NCI-H82 treated with DMSO at 0.1 percent for 48 hours (cell line): ENCODE measurements at regions not wholly inside any gene's neighbourhood (a gene's known extent, or its start where the extent isn't known, plus 50 kb on each side); places are given as distances from the start of the nearest gene placed in this dataset.

Experiments used
- DNase-seq: peaks from one replicate; lab custom pipeline; 2025; ENCODE audit not compliant: unreplicated experiment; lab: John Stamatoyannopoulos, UW

- no peak for DNase-seq
Measured at GRCh38 chr21:18940791-18941190, 537.2 kb upstream of the TMPRSS15 start.

- DNase-seq: no peak
Measured at GRCh38 chr21:18950045-18950740, 546.6 kb upstream of the TMPRSS15 start.

GRCh38 chr21:18951271-18952038, 547.9 kb upstream of the TMPRSS15 start:
- DNase-seq: no peak

GRCh38 chr21:18954441-18954844, 550.9 kb upstream of the TMPRSS15 start:
- DNase-seq: no peak

DNA sequence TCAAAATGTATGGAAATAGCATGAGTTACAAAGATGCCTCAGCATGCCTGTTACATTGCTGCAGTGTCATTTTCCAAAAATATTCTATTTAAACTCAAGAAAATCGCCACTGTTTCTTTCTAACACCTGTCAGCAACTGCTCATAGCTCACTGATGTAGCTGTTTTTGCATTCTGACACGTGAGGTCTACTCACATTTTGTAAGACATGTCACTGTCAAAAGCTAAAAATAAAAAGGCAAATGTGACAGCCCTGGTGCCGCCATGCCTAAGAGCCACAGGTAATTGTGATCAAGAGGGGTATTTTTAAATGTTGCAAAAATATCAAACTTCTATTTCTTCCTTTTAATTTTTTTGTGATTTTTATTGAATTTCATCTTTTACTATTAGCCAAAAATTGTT, 556.2 kb upstream of the TMPRSS15 start:
- no peak for DNase-seq

DNA sequence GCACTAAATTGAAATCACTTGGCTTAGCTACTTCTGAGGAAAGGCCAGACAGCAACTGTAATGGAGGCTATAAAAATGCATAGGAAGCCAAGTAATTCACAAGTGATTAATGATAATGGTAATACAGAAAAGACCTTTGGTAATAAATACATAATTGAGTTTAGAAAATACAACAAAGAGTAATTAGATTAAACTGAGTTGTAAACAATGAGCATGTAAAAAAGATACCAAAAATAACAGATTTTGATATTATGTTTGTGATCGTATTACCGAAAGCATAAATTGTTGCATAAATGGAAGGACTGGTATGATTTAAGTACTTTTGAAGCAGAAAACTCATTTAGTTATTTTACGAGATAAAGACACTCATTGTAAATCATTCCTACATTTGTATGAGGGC, 556.7 kb upstream of the TMPRSS15 start:
- no peak for DNase-seq

- no peak for DNase-seq
Measured at GRCh38 chr21:18970416-18970815, 566.8 kb upstream of the TMPRSS15 start.

DNA sequence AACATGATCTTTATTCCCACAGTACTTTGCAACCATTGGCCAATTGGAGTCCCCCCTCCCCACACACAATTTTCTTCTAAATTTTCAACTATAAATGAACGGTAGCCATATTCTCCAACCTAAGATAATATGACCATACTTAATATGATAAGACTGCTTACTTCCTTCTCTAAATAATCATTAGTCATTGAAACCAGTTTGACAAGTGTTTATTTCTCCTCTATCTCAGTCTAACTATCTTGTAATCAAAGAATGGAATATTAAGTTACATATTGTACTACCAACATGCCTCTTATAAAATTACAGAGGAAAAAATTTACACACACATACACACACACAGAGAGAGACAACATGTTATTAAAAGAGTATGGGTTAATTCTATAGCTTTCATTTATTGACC, 567.4 kb upstream of the TMPRSS15 start:
- no peak for DNase-seq

- DNase-seq: no peak
Measured at GRCh38 chr21:18985584-18985983, 582.0 kb upstream of the TMPRSS15 start.

- no peak for DNase-seq
Measured at GRCh38 chr21:18986197-18986596, 582.6 kb upstream of the TMPRSS15 start.

DNA sequence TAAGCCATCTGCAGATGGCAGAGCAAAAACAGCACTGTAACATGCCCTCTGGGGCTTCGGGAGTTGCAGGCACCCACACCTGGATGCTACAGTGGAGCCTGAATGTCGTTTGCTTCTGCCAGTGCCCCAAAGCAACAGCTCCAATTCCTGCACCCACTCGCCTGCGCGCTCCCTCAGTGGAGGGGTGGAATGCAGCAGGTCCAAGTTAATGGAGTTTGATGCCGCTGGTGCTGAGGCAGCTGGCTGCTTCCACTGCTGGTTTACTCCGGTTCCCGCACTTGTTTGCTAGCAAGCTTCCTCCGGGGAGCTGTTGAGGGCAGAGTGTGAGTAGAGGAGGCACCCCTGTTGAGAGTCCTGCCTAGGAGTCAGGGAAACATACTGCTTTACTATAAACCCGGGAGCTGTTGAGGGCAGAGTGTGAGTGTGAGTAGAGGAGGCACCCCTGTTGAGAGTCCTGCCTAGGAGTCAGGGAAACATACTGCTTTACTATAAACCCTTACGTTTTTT, 584.0 kb upstream of the TMPRSS15 start:
- DNase-seq: no peak

DNA sequence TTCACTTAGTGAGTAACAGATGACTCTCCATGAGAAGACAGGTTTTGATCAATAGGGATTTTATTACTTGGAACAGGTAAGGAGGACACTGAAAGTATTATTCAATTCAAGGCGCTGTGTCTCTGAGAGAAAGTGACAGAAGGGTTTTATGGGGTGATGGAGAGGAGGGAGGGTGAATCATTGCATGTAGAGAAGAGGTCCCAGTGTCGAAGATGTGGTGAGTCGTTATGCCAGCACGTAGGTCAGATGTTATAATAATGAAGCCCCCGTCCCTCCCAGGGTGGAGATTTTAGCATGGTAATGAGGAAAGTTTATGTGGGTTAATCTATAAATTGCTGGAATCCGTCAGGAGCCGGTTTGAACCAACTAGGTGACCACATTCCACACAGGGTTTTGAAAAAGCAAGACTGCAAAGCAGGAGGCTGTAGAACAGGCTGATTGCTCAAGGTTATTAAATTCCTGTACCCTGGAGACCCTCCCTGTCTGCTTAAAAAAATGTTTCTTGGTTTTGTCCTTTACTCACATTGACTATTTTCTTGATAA, 586.4 kb upstream of the TMPRSS15 start:
- DNase-seq: no peak

GRCh38 chr21:18991846-18992245, 588.3 kb upstream of the TMPRSS15 start:
- DNase-seq: no peak

GRCh38 chr21:19010251-19010650, 606.7 kb upstream of the TMPRSS15 start:
- DNase-seq: no peak

DNA sequence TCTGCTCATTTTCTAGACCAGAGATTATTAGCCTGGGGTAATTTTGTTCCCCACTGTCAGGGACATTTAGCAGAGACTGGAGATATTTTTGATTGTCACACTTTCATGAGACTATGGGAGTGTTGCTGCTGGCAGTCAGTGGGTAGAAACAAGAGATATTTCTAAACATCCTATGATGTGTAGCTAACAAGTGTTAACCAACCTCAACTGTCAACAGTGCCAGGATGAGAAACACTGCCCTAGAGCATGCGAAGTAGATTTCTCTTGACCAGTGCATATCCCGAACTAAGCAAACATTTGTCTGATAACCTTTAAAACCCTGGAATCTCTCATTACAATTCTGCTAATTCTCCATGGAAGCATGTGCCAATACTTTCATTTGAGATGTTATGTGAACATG, 607.4 kb upstream of the TMPRSS15 start:
- DNase-seq: no peak

DNA sequence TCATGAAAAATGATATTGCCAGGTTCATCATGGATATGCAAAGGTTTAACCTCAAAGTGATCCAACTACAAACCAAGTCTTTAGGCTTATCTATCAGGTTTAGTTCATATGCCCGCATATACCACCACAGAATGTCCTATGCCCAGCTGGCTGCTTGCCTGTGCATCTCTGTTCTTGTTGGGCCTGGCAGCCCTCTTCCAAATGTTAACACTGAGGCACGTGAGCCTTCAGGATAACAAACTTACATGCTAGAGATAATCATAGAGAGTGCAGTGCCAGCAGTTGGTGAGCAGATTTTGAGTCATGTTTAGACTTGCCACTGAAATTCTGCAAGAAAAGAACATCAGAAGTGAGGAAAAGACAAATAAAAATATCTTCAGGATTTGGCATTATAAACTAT, 607.9 kb upstream of the TMPRSS15 start:
- DNase-seq: no peak

GRCh38 chr21:19013916-19014315, 610.3 kb upstream of the TMPRSS15 start:
- peak; percentile 56 for DNase-seq

DNA sequence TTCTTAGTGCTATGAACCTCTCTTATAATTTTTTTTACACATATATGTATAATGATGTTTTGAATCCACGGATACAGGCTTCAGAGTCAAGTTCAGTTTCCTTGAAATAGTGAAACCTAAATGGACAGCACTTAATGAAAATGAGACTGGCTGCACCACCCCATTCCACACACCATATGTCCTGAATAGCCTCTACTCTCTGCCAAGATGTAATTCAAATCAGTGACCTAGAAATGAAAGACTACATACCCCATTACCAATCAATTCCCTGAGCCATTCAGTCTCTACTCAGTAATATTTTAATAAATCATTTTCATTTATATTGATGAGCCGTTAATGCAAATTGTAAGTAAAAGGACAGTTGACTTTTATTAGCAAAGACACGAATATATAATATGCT, 614.9 kb upstream of the TMPRSS15 start:
- DNase-seq: no peak

GRCh38 chr21:19022978-19023377, 619.4 kb upstream of the TMPRSS15 start:
- no peak for DNase-seq

DNA sequence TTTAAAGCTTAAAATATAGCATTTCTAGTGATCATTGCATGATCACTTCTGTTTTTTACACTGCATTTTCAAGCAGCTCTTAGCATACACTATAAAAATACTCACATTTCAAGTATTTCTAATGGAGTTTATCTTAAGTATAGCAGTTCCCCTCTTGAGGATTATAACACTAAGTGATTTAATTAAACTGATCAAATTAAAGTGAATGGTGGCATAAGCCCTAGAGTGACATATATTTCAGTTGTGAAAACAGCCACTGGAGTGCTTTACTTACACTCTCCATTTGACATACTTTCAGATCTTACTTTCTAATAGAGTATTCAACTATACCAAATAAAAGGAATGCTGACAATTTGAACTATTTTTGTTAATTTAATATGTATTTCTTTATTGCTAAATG, 623.3 kb upstream of the TMPRSS15 start:
- peak; percentile 6 for DNase-seq

DNA sequence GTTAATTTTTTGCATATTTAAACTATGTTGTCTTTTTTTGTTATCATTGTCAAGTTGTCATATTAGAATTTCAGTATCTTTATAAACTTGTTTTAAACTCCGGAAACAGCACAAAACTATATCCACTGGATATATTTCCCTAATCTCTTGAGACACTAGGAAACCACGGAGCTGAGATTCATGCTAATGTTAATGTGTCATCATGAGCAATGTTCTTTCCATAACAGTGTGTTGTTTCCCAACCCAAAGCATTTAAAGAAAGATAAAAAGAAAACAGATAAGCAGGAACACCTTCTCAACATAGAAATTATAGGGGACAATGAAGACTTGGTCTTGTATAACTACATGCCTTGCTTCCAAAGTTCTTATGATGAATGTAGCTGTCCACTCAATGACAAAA, 626.2 kb upstream of the TMPRSS15 start:
- no peak for DNase-seq

GRCh38 chr21:19031953-19032352, 628.4 kb upstream of the TMPRSS15 start:
- DNase-seq: no peak
